Body of pancreas (tissue), 4 donors: ENCODE measurements at regions not wholly inside any gene's neighbourhood (a gene's known extent, or its start where the extent isn't known, plus 50 kb on each side); places are given as distances from the start of the nearest gene placed in this dataset.

Experiments used
- ATAC-seq: fragments of 150-250 bp; one replicate; pipeline ENCODE4 v1.9.1; 2016
- DNase-seq, 4 donors: peaks; one replicate each; pipeline ENCODE4 v3.0.0-alpha.2; 2019
- H3K27ac ChIP-seq, 4 donors: fragments of 200-600 bp; sonication (generic); 1 replicate in 3 of 4; 2 replicates in 1 of 4; pipeline versions ENCODE4 v1.5.1 to v1.6.1; 2016 to 2019; ENCODE audit warnings: mild to moderate bottlenecking in 1 of 4, mixed read lengths in 1 of 4, moderate library complexity in 1 of 4
- H3K27me3 ChIP-seq, 2 donors: fragments of 200-600 bp; sonication (generic); one replicate each; pipeline ENCODE4 v1.6.0; 2016; ENCODE audit warnings: mild to moderate bottlenecking in 1 of 2
- H3K36me3 ChIP-seq, 2 donors: fragments of 200-600 bp; sonication (generic); replicated peaks in 1 of 2; 2 replicates each; pipeline ENCODE4 v1.5.1; 2016; ENCODE audit warnings: low read depth in 2 of 2; ENCODE audit not compliant: insufficient read depth in 1 of 2
- H3K4me1 ChIP-seq: fragments of 200-600 bp; sonication (generic); one replicate; pipeline ENCODE4 v1.6.0; 2016
- H3K4me3 ChIP-seq, 2 donors: fragments of 200-600 bp; sonication (generic); 1 replicate in 1 of 2; 2 replicates in 1 of 2; pipeline ENCODE4 v1.5.1; 2016 to 2019
- H3K9me3 ChIP-seq, 3 donors: fragments of 200-600 bp; sonication (generic); 1 replicate in 2 of 3; 2 replicates in 1 of 3; pipeline ENCODE4 v1.5.1; 2016
- CTCF ChIP-seq, 7 experiments: fragments of 450-650 bp in 4 of 7; fragments of 200-600 bp in 3 of 7; sonication (generic) in 3 of 7; IDR thresholded peaks; one replicate each; pipeline ENCODE4 v1.5.1; 2016 to 2019; ENCODE audit warnings: antibody characterized with exemption in 7 of 7
- POLR2A ChIP-seq, 3 donors: fragments of 450-650 bp; IDR thresholded peaks; one replicate each; pipeline ENCODE4 v1.6.1; 2016; ENCODE audit warnings: antibody characterized with exemption in 3 of 3, mild to moderate bottlenecking in 2 of 3
- WGBS, 2 donors: methylation state at CpG; one replicate each; pipeline ENCODE4 v1.1.5; 2017; 5-methylcytosine and 5-hydroxymethylcytosine counted together
- intact Hi-C: fragments of 100-400 bp; cut with DNase I; formaldehyde crosslinking; loops from one replicate; pipeline ENCODE4 v1.15.1; 2023

- peaks cover 8% of the 10 kb centered on the region for H3K4me1 ChIP-seq
- no peaks in the 10 kb centered on the region for H3K9me3 ChIP-seq
- no peaks in the 10 kb centered on the region for H3K27me3 ChIP-seq
- no peak overlapping the region for H3K27ac ChIP-seq
- DNase-seq (no peak), ATAC-seq (no peak)
- no peak overlapping the region for H3K4me3 ChIP-seq
- H3K36me3 ChIP-seq = no peaks in the 10 kb centered on the region
- TF ChIP-seq POLR2A (IDR thresholded peaks at IDR 0.05) (no peak), CTCF (IDR thresholded peaks at IDR 0.05) (no peak)
- intact Hi-C loops = no loop called here
- 76 to 85% methylated on average over 1 of the region's 1 CpG for WGBS, 2 donors
Observed at GRCh38 chr3:27883266-27883665, 161.1 kb upstream of the EOMES start.

- DNase-seq = no peak
- 23 to 52% methylated on average over 1 of the region's 1 CpG for WGBS, 2 donors
- Histone ChIP-seq H3K4me1 (no peaks in the 10 kb centered on the region), H3K27me3 (no peaks in the 10 kb centered on the region), H3K9me3 (no peaks in the 10 kb centered on the region), H3K36me3 (no peaks in the 10 kb centered on the region), H3K4me3 (no peak overlapping the region), H3K27ac (no peak overlapping the region)
- intact Hi-C loops = no loop called here
- TF ChIP-seq CTCF (IDR thresholded peaks at IDR 0.05) = no peak
- TF ChIP-seq POLR2A (IDR thresholded peaks at IDR 0.05) = no peak
- no peak for ATAC-seq
Observed at GRCh38 chr3:27885641-27886040, 163.5 kb upstream of the EOMES start.

GRCh38 chr3:27888562-27888961 is 166.4 kb upstream of the EOMES start:
- Histone ChIP-seq H3K4me3 (no peak overlapping the region), H3K27me3 (no peaks in the 10 kb centered on the region), H3K27ac (no peak overlapping the region), H3K4me1 (no peaks in the 10 kb centered on the region), H3K36me3 (no peaks in the 10 kb centered on the region), H3K9me3 (no peaks in the 10 kb centered on the region)
- DNase-seq (peak in 2 of 4 donors; percentile 20 to 28), ATAC-seq (no peak)
- 56 to 60% methylated on average over 2 of the region's 2 CpGs for WGBS, 2 donors
- intact Hi-C loops = no loop called here
- TF ChIP-seq POLR2A (IDR thresholded peaks at IDR 0.05) (no peak), CTCF (IDR thresholded peaks at IDR 0.05) (peak in 3 of 7 experiments; percentile 33 to 55 (median 41))

- intact Hi-C loops = no loop called here
- H3K27me3 ChIP-seq = no peaks in the 10 kb centered on the region
- 52 to 64% methylated on average over 4 of the region's 4 CpGs for WGBS, 2 donors
- H3K36me3 ChIP-seq = no peaks in the 10 kb centered on the region
- no peaks in the 10 kb centered on the region for H3K4me1 ChIP-seq
- DNase-seq (no peak), ATAC-seq (no peak)
- no peaks in the 10 kb centered on the region for H3K9me3 ChIP-seq
- H3K4me3 ChIP-seq = no peak overlapping the region
- no peak for TF ChIP-seq POLR2A (IDR thresholded peaks at IDR 0.05)
- no peak for TF ChIP-seq CTCF (IDR thresholded peaks at IDR 0.05)
- no peak overlapping the region for H3K27ac ChIP-seq
Observed at GRCh38 chr3:27889745-27890144, 167.6 kb upstream of the EOMES start.

- no peaks in the 10 kb centered on the region for H3K36me3 ChIP-seq
- ATAC-seq = no peak
- H3K4me1 ChIP-seq = no peaks in the 10 kb centered on the region
- H3K27ac ChIP-seq = no peak overlapping the region
- no peak overlapping the region for H3K4me3 ChIP-seq
- H3K27me3 ChIP-seq = no peaks in the 10 kb centered on the region
- DNase-seq = no peak
- TF ChIP-seq POLR2A (IDR thresholded peaks at IDR 0.05) (no peak), CTCF (IDR thresholded peaks at IDR 0.05) (no peak)
- intact Hi-C loops = no loop called here
- no peaks in the 10 kb centered on the region for H3K9me3 ChIP-seq
- 91 to 98% methylated on average over 2 of the region's 2 CpGs for WGBS, 2 donors
Observed at GRCh38 chr3:27900316-27900715, 178.2 kb upstream of the EOMES start.
